ENCODE measurements at regions not wholly inside any gene's neighbourhood (a gene's known extent, or its start where the extent isn't known, plus 50 kb on each side); places are given as distances from the start of the nearest gene placed in this dataset.

DNA sequence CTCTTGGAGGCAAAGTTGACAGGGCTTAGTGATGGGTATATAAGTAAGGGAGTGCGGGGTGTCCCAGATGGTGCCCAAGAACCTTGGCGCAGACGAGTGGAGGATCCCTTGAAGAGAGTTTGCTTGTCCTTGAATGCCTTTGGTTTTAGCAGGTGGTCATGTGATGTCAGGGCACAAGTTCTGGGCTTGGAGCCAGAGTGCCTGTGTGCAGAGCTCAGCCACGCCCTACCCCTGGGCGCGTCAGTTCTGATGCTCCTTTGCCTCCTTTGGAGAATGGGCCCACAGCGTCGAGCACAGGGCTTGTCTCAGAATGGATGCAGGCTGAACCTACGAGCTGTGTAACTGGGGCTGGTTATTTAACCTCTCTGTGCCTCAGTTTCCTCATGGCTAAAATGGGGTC, 412.2 kb upstream of the EEF2KMT start:
- no TSS peak for BruUV-seq (replicated peaks)
- no peak for FAIRE-seq
- Histone ChIP-seq H2AFZ (ENCODE audit: low read depth, low read length) (no peak overlapping the region), H3K4me1 (ENCODE audit: control insufficient read depth, extremely low read depth, insufficient read depth, low read length) (no peaks in the 10 kb centered on the region), H3K9me3 (replicated peaks; ENCODE audit: control insufficient read depth, insufficient read depth, low read length) (peaks cover 8% of the 10 kb centered on the region), H3K9ac (replicated peaks; ENCODE audit: extremely low read depth, insufficient read depth, low read length) (no peak overlapping the region), H3K27me3 (ENCODE audit: control insufficient read depth in 2 of 2, insufficient read depth in 2 of 2, low read length in 2 of 2) (no peaks in the 10 kb centered on the region), H3K4me3 (replicated peaks in 1 of 3; ENCODE audit: insufficient read depth in 1 of 3, low read depth in 1 of 3, low read length in 3 of 3) (no peak overlapping the region), H3K79me2 (ENCODE audit: control insufficient read depth, insufficient read depth, low read length) (no peaks in the 10 kb centered on the region), H3K9me1 (replicated peaks; ENCODE audit: control insufficient read depth, extremely low read depth, insufficient read depth, low read length) (no peaks in the 10 kb centered on the region), H3K27ac (ENCODE audit: insufficient read depth, low read depth, low read length) (no peak overlapping the region), H4K20me1 (replicated peaks; ENCODE audit: control insufficient read depth, extremely low read depth, insufficient read depth, low read length) (no peaks in the 10 kb centered on the region), H3K4me2 (ENCODE audit: insufficient read depth, low read length) (no peak overlapping the region), H3K36me3 (ENCODE audit: control insufficient read depth in 2 of 2, extremely low read depth in 1 of 2, insufficient read depth in 2 of 2, low read length in 2 of 2) (no peaks in the 10 kb centered on the region)
- no peak for DNase-seq (ENCODE audit: low read depth, low spot score)
- dilution Hi-C loops (cut with MboI; ENCODE audit: extremely low pct_ligation_motif_present, low sequenced_read_pairs) (no loop called here), intact Hi-C loops (cut with micrococcal nuclease) (no loop called here)
- TF ChIP-seq POLR2A (IDR thresholded peaks at IDR 0.05; ENCODE audit: low read depth, low read length) (no peak), EZH2 (IDR thresholded peaks at IDR 0.05; ENCODE audit: borderline replicate concordance, low read depth, low read length, severe bottlenecking) (no peak), FOS (IDR thresholded peaks at IDR 0.05; ENCODE audit: borderline replicate concordance, insufficient read depth, low read length) (no peak), POLR2AphosphoS5 (IDR thresholded peaks at IDR 0.05; ENCODE audit: insufficient read depth, low read depth, low read length) (no peak), MYC (IDR thresholded peaks at IDR 0.05; ENCODE audit: low read depth, low read length) (no peak)
- TF ChIP-seq, protein P1, sequence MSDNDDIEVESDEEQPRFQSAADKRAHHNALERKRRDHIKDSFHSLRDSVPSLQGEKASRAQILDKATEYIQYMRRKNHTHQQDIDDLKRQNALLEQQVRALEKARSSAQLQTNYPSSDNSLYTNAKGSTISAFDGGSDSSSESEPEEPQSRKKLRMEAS (IDR thresholded peaks at IDR 0.05; ENCODE audit: insufficient read depth, insufficient read length) = no peak
- POLR2A ChIA-PET = no interaction called here
- CTCF ChIA-PET = no interaction called here

DNA sequence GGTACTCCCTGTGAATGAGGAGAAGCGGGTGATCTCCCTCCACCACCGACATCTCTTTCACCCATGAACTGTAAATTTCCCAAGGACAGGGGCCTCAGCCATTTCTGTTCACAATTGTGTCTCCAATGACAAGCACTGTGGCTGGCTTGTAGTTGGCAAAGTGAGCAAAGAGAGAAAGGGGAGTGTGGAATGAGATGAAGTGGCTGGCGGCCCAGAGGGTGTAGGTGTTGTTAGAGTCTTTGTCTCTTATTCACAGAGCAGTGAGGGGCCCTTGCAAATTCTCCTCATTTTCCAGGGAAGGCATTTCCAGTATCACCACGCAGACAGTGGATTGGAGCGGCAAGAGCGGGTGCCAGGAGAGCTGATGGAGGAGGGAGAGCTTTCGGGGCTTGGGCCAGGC, 411.7 kb upstream of the EEF2KMT start:
- ChIA-PET CTCF (no interaction called here), POLR2A (no interaction called here)
- Histone ChIP-seq H3K4me1 (ENCODE audit: control insufficient read depth, extremely low read depth, insufficient read depth, low read length) (no peaks in the 10 kb centered on the region), H4K20me1 (replicated peaks; ENCODE audit: control insufficient read depth, extremely low read depth, insufficient read depth, low read length) (no peaks in the 10 kb centered on the region), H3K79me2 (ENCODE audit: control insufficient read depth, insufficient read depth, low read length) (no peaks in the 10 kb centered on the region), H3K36me3 (ENCODE audit: control insufficient read depth in 2 of 2, extremely low read depth in 1 of 2, insufficient read depth in 2 of 2, low read length in 2 of 2) (no peaks in the 10 kb centered on the region), H2AFZ (ENCODE audit: low read depth, low read length) (no peak overlapping the region), H3K9me1 (replicated peaks; ENCODE audit: control insufficient read depth, extremely low read depth, insufficient read depth, low read length) (no peaks in the 10 kb centered on the region), H3K9ac (replicated peaks; ENCODE audit: extremely low read depth, insufficient read depth, low read length) (no peak overlapping the region), H3K9me3 (replicated peaks; ENCODE audit: control insufficient read depth, insufficient read depth, low read length) (peaks cover 8% of the 10 kb centered on the region), H3K4me3 (replicated peaks in 1 of 3; ENCODE audit: insufficient read depth in 1 of 3, low read depth in 1 of 3, low read length in 3 of 3) (no peak overlapping the region), H3K4me2 (ENCODE audit: insufficient read depth, low read length) (no peak overlapping the region), H3K27ac (ENCODE audit: insufficient read depth, low read depth, low read length) (no peak overlapping the region), H3K27me3 (ENCODE audit: control insufficient read depth in 2 of 2, insufficient read depth in 2 of 2, low read length in 2 of 2) (no peaks in the 10 kb centered on the region)
- DNase-seq (ENCODE audit: low read depth, low spot score) (no peak), FAIRE-seq (no peak)
- no TSS peak for BruUV-seq (replicated peaks)
- intact Hi-C loops (cut with micrococcal nuclease) (no loop called here), dilution Hi-C loops (cut with MboI; ENCODE audit: extremely low pct_ligation_motif_present, low sequenced_read_pairs) (no loop called here)
- TF ChIP-seq GATA2 (IDR thresholded peaks at IDR 0.05; ENCODE audit: insufficient read depth, insufficient read length, low read depth, low read length) = no peak
- TF ChIP-seq MYC (IDR thresholded peaks at IDR 0.05; ENCODE audit: low read depth, low read length) = no peak
- no peak for TF ChIP-seq POLR2AphosphoS5 (IDR thresholded peaks at IDR 0.05; ENCODE audit: insufficient read depth, low read depth, low read length)
- TF ChIP-seq, protein P1 (IDR thresholded peaks at IDR 0.05; ENCODE audit: insufficient read depth, insufficient read length) = no peak
- TF ChIP-seq, protein P2, sequence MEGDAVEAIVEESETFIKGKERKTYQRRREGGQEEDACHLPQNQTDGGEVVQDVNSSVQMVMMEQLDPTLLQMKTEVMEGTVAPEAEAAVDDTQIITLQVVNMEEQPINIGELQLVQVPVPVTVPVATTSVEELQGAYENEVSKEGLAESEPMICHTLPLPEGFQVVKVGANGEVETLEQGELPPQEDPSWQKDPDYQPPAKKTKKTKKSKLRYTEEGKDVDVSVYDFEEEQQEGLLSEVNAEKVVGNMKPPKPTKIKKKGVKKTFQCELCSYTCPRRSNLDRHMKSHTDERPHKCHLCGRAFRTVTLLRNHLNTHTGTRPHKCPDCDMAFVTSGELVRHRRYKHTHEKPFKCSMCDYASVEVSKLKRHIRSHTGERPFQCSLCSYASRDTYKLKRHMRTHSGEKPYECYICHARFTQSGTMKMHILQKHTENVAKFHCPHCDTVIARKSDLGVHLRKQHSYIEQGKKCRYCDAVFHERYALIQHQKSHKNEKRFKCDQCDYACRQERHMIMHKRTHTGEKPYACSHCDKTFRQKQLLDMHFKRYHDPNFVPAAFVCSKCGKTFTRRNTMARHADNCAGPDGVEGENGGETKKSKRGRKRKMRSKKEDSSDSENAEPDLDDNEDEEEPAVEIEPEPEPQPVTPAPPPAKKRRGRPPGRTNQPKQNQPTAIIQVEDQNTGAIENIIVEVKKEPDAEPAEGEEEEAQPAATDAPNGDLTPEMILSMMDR (IDR thresholded peaks at IDR 0.05; ENCODE audit: extremely low read depth in 1 of 2, insufficient read depth in 1 of 2, low read depth in 1 of 2, low read length in 2 of 2) = no peak
